GM23338 (cell line): ENCODE measurements at regions not wholly inside any gene's neighbourhood (a gene's known extent, or its start where the extent isn't known, plus 50 kb on each side); places are given as distances from the start of the nearest gene placed in this dataset.

Experiments used
- ATAC-seq: fragments of 200-7000 bp; cut with Tn5 transposase; 3 replicates; pipeline ENCODE4 v1.9.1; 2020
- DNase-seq: peaks from one replicate; pipeline ENCODE4 v3.0.0-alpha.2; 2015; ENCODE audit warnings: low spot score
- H2AFZ ChIP-seq: fragments of 200-600 bp; sonication (generic); 2 replicates; pipeline ENCODE4 v1.8.0; 2016; ENCODE audit warnings: antibody characterized with exemption, mild to moderate bottlenecking, moderate library complexity
- H3F3A ChIP-seq: fragments of 200-600 bp; sonication (generic); replicated peaks from 2 replicates; pipeline ENCODE4 v1.8.0; 2017; ENCODE audit warnings: antibody characterized with exemption, mixed run types, low read depth
- H3K27ac ChIP-seq: fragments of 200-600 bp; sonication (generic); 2 replicates; pipeline ENCODE4 v1.6.1; 2016; ENCODE audit warnings: low read depth
- H3K27me3 ChIP-seq: fragments of 200-600 bp; sonication (generic); 2 replicates; pipeline ENCODE4 v1.8.0; 2016; ENCODE audit warnings: mild to moderate bottlenecking, mixed run types, moderate library complexity; ENCODE audit not compliant: insufficient read depth
- H3K36me3 ChIP-seq: fragments of 200-600 bp; sonication (generic); 2 replicates; pipeline ENCODE4 v1.8.0; 2016; ENCODE audit warnings: mild to moderate bottlenecking; ENCODE audit not compliant: insufficient read depth
- H3K4me1 ChIP-seq: fragments of 200-600 bp; sonication (generic); 2 replicates; pipeline ENCODE4 v1.8.0; 2016; ENCODE audit warnings: mild to moderate bottlenecking, moderate library complexity; ENCODE audit not compliant: insufficient read depth
- H3K4me2 ChIP-seq: fragments of 200-600 bp; sonication (generic); 2 replicates; pipeline ENCODE4 v1.7.1; 2017; ENCODE audit warnings: mixed run types
- H3K4me3 ChIP-seq: fragments of 200-600 bp; sonication (generic); 2 replicates; pipeline ENCODE4 v1.6.1; 2016; ENCODE audit warnings: mixed run types
- H3K79me2 ChIP-seq: fragments of 200-600 bp; sonication (generic); replicated peaks from 2 replicates; pipeline ENCODE4 v1.8.0; 2017; ENCODE audit warnings: mild to moderate bottlenecking; ENCODE audit not compliant: insufficient read depth
- H3K9me2 ChIP-seq: fragments of 200-600 bp; sonication (generic); 2 replicates; pipeline ENCODE4 v1.8.0; 2017; ENCODE audit not compliant: insufficient read depth
- H4K20me1 ChIP-seq: fragments of 200-600 bp; sonication (generic); replicated peaks from 2 replicates; pipeline ENCODE4 v1.8.0; 2017; ENCODE audit warnings: mild to moderate bottlenecking; ENCODE audit not compliant: insufficient read depth
- H3K27ac Mint-ChIP-seq: 2 replicates; pipeline ENCODE4 v1.8.0; 2020; ENCODE audit warnings: inconsistent platforms, mild to moderate bottlenecking, moderate library complexity, mixed read lengths
- H3K27me3 Mint-ChIP-seq: 3 replicates; pipeline ENCODE4 v1.8.0; 2022; ENCODE audit warnings: low read depth, mild to moderate bottlenecking, moderate library complexity, mixed read lengths, inconsistent platforms; ENCODE audit not compliant: insufficient read depth, poor library complexity
- H3K36me3 Mint-ChIP-seq: 3 replicates; pipeline ENCODE4 v1.8.0; 2021; ENCODE audit warnings: low read depth, mild to moderate bottlenecking, inconsistent platforms, moderate library complexity, mixed read lengths
- H3K4me1 Mint-ChIP-seq: 3 replicates; pipeline ENCODE4 v1.8.0; 2020; ENCODE audit warnings: mild to moderate bottlenecking, inconsistent platforms, mixed read lengths
- H3K4me3 Mint-ChIP-seq: 3 replicates; pipeline ENCODE4 v1.8.0; 2021; ENCODE audit warnings: moderate library complexity, mild to moderate bottlenecking, inconsistent platforms, mixed read lengths
- H3K9me3 Mint-ChIP-seq: 3 replicates; pipeline ENCODE4 v1.8.0; 2020; ENCODE audit warnings: moderate library complexity, mild to moderate bottlenecking, inconsistent platforms, mixed read lengths
- CREB1 ChIP-seq: fragments of 250-450 bp; sonication (Bioruptor Pico); IDR thresholded peaks from 2 replicates; pipeline ENCODE4 v1.5.0; 2020; ENCODE audit warnings: low read depth, mild to moderate bottlenecking, moderate library complexity
- EZH2 ChIP-seq: fragments of 200-600 bp; sonication (generic); IDR thresholded peaks from one replicate; pipeline ENCODE4 v1.8.0; 2017; ENCODE audit warnings: antibody characterized with exemption, mild to moderate bottlenecking, low read depth; ENCODE audit not compliant: unreplicated experiment
- JUNB ChIP-seq: IDR thresholded peaks from one replicate; pipeline ENCODE4 v1.6.1; 2016; ENCODE audit warnings: antibody characterized with exemption; ENCODE audit not compliant: unreplicated experiment
- NANOG ChIP-seq: IDR thresholded peaks from 2 replicates; pipeline ENCODE4 v1.6.1; 2016; ENCODE audit warnings: antibody characterized with exemption, borderline replicate concordance
- POLR2AphosphoS5 ChIP-seq: IDR thresholded peaks from 2 replicates; pipeline ENCODE4 v1.6.1; 2016; ENCODE audit warnings: antibody characterized with exemption, low read depth
- ZNF114 ChIP-seq: fragments of 250-450 bp; sonication (Bioruptor Pico); IDR thresholded peaks from 2 replicates; pipeline ENCODE4 v1.5.0; 2020; ENCODE audit warnings: mild to moderate bottlenecking, moderate library complexity
- ZNF331 ChIP-seq: fragments of 250-450 bp; sonication (Bioruptor Pico); IDR thresholded peaks from 2 replicates; pipeline ENCODE4 v1.5.0; 2020; ENCODE audit warnings: low read depth, mild to moderate bottlenecking, moderate library complexity
- TF ChIP-seq, protein P1 (sequence below): IDR thresholded peaks from 2 replicates; pipeline ENCODE4 v1.6.1; 2016; ENCODE audit warnings: antibody characterized with exemption
- TF ChIP-seq, protein P2 (sequence below): fragments of 250-450 bp; sonication (Bioruptor Pico); IDR thresholded peaks from 2 replicates; pipeline ENCODE4 v1.5.0; 2020; ENCODE audit warnings: mild to moderate bottlenecking, moderate library complexity
- TF ChIP-seq, protein P3 (sequence below), 2 experiments: fragments of 200-600 bp in 1 of 2; sonication (generic) in 1 of 2; conservative IDR thresholded peaks; 2 replicates each; pipeline versions ENCODE4 v1.5.1 to v1.6.1; 2016 to 2017; ENCODE audit warnings: antibody characterized with exemption in 2 of 2, low read depth in 2 of 2, mild to moderate bottlenecking in 2 of 2, moderate library complexity in 1 of 2

DNA sequence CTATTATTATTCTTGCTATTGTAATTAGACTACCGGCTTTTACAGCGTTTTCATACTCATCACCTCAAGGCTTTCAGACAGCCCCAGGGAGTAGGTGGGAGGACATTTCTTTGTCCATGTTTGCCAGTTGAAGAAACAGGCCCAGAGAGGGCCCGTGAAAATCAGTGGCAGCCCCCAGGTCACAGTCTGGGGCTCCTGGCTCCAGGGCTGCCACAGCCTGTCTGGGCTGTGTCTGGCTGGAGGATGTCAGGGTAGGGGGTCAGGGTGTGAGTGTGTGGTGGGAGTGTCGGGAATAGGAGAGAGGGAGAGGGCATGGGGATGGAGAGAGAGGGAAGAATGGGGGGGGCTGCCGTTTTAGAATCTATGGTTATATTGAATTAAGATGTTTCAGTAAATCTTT lies 118.2 kb upstream of the TLE3 start:
- peaks cover 33% of the 10 kb centered on the region for H3K4me1 Mint-ChIP-seq
- no peaks in the 10 kb centered on the region for H3K27me3 ChIP-seq
- H3K27me3 Mint-ChIP-seq: peaks cover 4% of the 10 kb centered on the region
- no peaks in the 10 kb centered on the region; the same call in 2 of the 3 replicates for H3K9me3 Mint-ChIP-seq
- no peak for ATAC-seq
- H3F3A ChIP-seq: no peaks in the 10 kb centered on the region
- no peak overlapping the region for H2AFZ ChIP-seq
- H3K9me2 ChIP-seq: no peaks in the 10 kb centered on the region
- H3K4me2 ChIP-seq: no peak overlapping the region
- no peaks in the 10 kb centered on the region for H3K36me3 ChIP-seq
- H4K20me1 ChIP-seq: no peaks in the 10 kb centered on the region
- no peaks in the 10 kb centered on the region for H3K4me1 ChIP-seq
- DNase-seq: no peak
- H3K27ac ChIP-seq: no peak overlapping the region
- no peak overlapping the region for H3K4me3 ChIP-seq
- H3K4me3 Mint-ChIP-seq: no peak overlapping the region
- TF ChIP-seq, protein P1, sequence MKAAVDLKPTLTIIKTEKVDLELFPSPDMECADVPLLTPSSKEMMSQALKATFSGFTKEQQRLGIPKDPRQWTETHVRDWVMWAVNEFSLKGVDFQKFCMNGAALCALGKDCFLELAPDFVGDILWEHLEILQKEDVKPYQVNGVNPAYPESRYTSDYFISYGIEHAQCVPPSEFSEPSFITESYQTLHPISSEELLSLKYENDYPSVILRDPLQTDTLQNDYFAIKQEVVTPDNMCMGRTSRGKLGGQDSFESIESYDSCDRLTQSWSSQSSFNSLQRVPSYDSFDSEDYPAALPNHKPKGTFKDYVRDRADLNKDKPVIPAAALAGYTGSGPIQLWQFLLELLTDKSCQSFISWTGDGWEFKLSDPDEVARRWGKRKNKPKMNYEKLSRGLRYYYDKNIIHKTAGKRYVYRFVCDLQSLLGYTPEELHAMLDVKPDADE: no peak
- no peak for TF ChIP-seq JUNB
- no peak for TF ChIP-seq ZNF331 (CRISPR knock-in tag)
- TF ChIP-seq NANOG: no peak
- no peak for TF ChIP-seq CREB1 (CRISPR knock-in tag)
- TF ChIP-seq ZNF114 (CRISPR knock-in tag): no peak
- H3K36me3 Mint-ChIP-seq: no peaks in the 10 kb centered on the region
- H3K27ac Mint-ChIP-seq: no peak overlapping the region
- H3K79me2 ChIP-seq: no peaks in the 10 kb centered on the region

DNA sequence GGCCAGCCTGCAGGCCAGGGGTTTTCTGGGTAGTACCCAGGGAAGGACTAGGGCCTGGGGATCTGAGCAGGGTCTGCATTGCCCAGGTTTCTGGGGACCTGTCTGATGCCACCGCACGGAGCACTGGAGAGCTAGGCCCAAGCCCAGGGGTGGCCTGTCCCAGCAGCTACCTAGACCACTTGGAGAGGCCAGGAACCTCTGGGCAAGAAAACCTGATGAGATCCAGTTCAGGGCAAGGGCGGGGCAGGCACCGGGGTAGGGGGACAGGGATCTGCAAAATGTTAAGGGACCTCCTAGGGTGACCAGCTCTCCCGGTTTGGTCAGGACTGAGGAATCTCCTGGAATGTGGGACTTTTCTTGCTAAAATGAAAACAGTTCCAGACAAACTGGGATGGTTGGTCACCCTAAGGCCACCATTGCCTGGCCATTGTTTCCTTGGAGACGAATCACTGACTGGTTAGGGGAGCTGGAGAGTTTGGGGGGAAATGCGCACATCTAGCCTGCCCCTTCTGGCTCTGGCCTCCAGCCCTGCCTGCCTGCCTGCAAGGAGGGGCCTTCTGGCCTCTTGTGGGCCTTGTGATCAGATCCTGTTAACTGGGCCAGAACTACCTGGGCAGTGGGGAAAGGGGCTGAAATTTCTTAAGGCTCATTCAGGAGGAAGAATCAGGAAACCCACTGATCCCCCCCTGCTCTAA lies 117.4 kb upstream of the TLE3 start:
- H3K36me3 ChIP-seq: no peaks in the 10 kb centered on the region
- H3F3A ChIP-seq: no peaks in the 10 kb centered on the region
- DNase-seq (no peak), ATAC-seq (no peak)
- no peaks in the 10 kb centered on the region for H3K36me3 Mint-ChIP-seq
- no peaks in the 10 kb centered on the region for H3K9me2 ChIP-seq
- H3K27me3 Mint-ChIP-seq: peaks cover 4% of the 10 kb centered on the region
- no peaks in the 10 kb centered on the region for H3K4me1 ChIP-seq
- H3K27ac ChIP-seq: no peak overlapping the region
- H3K4me2 ChIP-seq: no peak overlapping the region
- no peak overlapping the region for H3K4me3 ChIP-seq
- H2AFZ ChIP-seq: no peak overlapping the region
- no peak overlapping the region for H3K27ac Mint-ChIP-seq
- H3K27me3 ChIP-seq: no peaks in the 10 kb centered on the region
- H3K4me1 Mint-ChIP-seq: peaks cover 34% of the 10 kb centered on the region
- H4K20me1 ChIP-seq: no peaks in the 10 kb centered on the region
- H3K4me3 Mint-ChIP-seq: no peak overlapping the region
- no peaks in the 10 kb centered on the region; the same call in 2 of the 3 replicates for H3K9me3 Mint-ChIP-seq
- H3K79me2 ChIP-seq: no peaks in the 10 kb centered on the region
- TF ChIP-seq EZH2 (no peak), POLR2AphosphoS5 (no peak), ZNF331 (CRISPR knock-in tag) (no peak)
- TF ChIP-seq, protein P2, sequence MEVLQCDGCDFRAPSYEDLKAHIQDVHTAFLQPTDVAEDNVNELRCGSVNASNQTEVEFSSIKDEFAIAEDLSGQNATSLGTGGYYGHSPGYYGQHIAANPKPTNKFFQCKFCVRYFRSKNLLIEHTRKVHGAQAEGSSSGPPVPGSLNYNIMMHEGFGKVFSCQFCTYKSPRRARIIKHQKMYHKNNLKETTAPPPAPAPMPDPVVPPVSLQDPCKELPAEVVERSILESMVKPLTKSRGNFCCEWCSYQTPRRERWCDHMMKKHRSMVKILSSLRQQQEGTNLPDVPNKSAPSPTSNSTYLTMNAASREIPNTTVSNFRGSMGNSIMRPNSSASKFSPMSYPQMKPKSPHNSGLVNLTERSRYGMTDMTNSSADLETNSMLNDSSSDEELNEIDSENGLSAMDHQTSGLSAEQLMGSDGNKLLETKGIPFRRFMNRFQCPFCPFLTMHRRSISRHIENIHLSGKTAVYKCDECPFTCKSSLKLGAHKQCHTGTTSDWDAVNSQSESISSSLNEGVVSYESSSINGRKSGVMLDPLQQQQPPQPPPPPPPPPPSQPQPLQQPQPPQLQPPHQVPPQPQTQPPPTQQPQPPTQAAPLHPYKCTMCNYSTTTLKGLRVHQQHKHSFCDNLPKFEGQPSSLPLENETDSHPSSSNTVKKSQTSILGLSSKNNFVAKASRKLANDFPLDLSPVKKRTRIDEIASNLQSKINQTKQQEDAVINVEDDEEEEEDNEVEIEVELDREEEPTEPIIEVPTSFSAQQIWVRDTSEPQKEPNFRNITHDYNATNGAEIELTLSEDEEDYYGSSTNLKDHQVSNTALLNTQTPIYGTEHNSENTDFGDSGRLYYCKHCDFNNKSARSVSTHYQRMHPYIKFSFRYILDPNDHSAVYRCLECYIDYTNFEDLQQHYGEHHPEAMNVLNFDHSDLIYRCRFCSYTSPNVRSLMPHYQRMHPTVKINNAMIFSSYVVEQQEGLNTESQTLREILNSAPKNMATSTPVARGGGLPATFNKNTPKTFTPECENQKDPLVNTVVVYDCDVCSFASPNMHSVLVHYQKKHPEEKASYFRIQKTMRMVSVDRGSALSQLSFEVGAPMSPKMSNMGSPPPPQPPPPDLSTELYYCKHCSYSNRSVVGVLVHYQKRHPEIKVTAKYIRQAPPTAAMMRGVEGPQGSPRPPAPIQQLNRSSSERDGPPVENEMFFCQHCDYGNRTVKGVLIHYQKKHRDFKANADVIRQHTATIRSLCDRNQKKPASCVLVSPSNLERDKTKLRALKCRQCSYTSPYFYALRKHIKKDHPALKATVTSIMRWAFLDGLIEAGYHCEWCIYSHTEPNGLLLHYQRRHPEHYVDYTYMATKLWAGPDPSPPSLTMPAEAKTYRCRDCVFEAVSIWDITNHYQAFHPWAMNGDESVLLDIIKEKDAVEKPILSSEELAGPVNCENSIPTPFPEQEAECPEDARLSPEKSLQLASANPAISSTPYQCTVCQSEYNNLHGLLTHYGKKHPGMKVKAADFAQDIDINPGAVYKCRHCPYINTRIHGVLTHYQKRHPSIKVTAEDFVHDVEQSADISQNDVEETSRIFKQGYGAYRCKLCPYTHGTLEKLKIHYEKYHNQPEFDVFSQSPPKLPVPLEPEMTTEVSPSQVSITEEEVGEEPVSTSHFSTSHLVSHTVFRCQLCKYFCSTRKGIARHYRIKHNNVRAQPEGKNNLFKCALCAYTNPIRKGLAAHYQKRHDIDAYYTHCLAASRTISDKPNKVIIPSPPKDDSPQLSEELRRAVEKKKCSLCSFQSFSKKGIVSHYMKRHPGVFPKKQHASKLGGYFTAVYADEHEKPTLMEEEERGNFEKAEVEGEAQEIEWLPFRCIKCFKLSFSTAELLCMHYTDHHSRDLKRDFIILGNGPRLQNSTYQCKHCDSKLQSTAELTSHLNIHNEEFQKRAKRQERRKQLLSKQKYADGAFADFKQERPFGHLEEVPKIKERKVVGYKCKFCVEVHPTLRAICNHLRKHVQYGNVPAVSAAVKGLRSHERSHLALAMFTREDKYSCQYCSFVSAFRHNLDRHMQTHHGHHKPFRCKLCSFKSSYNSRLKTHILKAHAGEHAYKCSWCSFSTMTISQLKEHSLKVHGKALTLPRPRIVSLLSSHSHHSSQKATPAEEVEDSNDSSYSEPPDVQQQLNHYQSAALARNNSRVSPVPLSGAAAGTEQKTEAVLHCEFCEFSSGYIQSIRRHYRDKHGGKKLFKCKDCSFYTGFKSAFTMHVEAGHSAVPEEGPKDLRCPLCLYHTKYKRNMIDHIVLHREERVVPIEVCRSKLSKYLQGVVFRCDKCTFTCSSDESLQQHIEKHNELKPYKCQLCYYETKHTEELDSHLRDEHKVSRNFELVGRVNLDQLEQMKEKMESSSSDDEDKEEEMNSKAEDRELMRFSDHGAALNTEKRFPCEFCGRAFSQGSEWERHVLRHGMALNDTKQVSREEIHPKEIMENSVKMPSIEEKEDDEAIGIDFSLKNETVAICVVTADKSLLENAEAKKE: no peak
- TF ChIP-seq, protein P3, sequence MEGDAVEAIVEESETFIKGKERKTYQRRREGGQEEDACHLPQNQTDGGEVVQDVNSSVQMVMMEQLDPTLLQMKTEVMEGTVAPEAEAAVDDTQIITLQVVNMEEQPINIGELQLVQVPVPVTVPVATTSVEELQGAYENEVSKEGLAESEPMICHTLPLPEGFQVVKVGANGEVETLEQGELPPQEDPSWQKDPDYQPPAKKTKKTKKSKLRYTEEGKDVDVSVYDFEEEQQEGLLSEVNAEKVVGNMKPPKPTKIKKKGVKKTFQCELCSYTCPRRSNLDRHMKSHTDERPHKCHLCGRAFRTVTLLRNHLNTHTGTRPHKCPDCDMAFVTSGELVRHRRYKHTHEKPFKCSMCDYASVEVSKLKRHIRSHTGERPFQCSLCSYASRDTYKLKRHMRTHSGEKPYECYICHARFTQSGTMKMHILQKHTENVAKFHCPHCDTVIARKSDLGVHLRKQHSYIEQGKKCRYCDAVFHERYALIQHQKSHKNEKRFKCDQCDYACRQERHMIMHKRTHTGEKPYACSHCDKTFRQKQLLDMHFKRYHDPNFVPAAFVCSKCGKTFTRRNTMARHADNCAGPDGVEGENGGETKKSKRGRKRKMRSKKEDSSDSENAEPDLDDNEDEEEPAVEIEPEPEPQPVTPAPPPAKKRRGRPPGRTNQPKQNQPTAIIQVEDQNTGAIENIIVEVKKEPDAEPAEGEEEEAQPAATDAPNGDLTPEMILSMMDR (conservative IDR thresholded peaks at IDR 0.05; ENCODE audit: low read depth in 2 of 2): no peak
